Endothelial cell of umbilical vein (primary cell): ENCODE measurements at regions not wholly inside any gene's neighbourhood (a gene's known extent, or its start where the extent isn't known, plus 50 kb on each side); places are given as distances from the start of the nearest gene placed in this dataset.

ENCODE experiments used
- BruUV-seq: library from RNA; stranded (reverse); fragments of 400-500 nt; replicated peaks from 2 replicates; lab custom pipeline; 2021; lab: Mats Ljungman, UMichigan
- CTCF ChIA-PET: fragments of 300-600, 350-600 bp; sonication (Branson Sonifier 250); formaldehyde crosslinking; loops from one replicate; lab custom pipeline; 2021; ENCODE audit warnings: antibody characterized with exemption, inconsistent platforms; lab: Charles Lee
- POLR2A ChIA-PET: fragments of 300-600, 350-600 bp; sonication (Branson Sonifier 250); formaldehyde crosslinking; loops from one replicate; lab custom pipeline; 2021; ENCODE audit warnings: antibody characterized with exemption, inconsistent platforms; lab: Charles Lee
- DNase-seq: peaks from one replicate; pipeline ENCODE4 v3.0.0-alpha.2; 2011; ENCODE audit warnings: low read depth, low spot score
- FAIRE-seq: peaks from 2 replicates; lab custom pipeline; 2011; peaks lifted over from hg19 to GRCh38; lab: Jason Lieb, UNC
- H2AFZ ChIP-seq: 2 replicates; pipeline ENCODE4 v1.6.0; 2012; ENCODE audit warnings: low read depth, low read length, control low read depth, inconsistent platforms
- H3K27ac ChIP-seq: 2 replicates; pipeline ENCODE4 v1.5.1; 2011; ENCODE audit warnings: low read depth, mild to moderate bottlenecking, control low read depth, low read length, moderate library complexity; ENCODE audit not compliant: insufficient read depth
- H3K27me3 ChIP-seq, 2 experiments: 2 replicates each; pipeline versions ENCODE4 v1.6.0 to v1.6.1; 2011; ENCODE audit warnings: low read length in 2 of 2, mixed read lengths in 1 of 2; ENCODE audit not compliant: control insufficient read depth in 2 of 2, insufficient read depth in 2 of 2
- H3K36me3 ChIP-seq, 2 experiments: 2 replicates in 1 of 2; 3 replicates in 1 of 2; pipeline ENCODE4 v1.5.1; 2011; ENCODE audit warnings: low read length in 2 of 2, mild to moderate bottlenecking in 1 of 2, moderate library complexity in 1 of 2; ENCODE audit not compliant: control insufficient read depth in 2 of 2, insufficient read depth in 2 of 2; ENCODE audit errors: extremely low read depth in 1 of 2
- H3K4me1 ChIP-seq: 3 replicates; pipeline ENCODE4 v1.5.1; 2011; ENCODE audit warnings: mild to moderate bottlenecking, low read length; ENCODE audit not compliant: control insufficient read depth, insufficient read depth; ENCODE audit errors: extremely low read depth
- H3K4me2 ChIP-seq: 2 replicates; pipeline ENCODE4 v1.6.1; 2011; ENCODE audit warnings: low read length, control low read depth, mixed read lengths; ENCODE audit not compliant: insufficient read depth
- H3K4me3 ChIP-seq, 3 experiments: fragments of 200-600 bp in 1 of 3; sonication (generic), shearing (Covaris generic) in 1 of 3; replicated peaks in 1 of 3; 2 replicates each; pipeline ENCODE4 v1.5.1; 2011 to 2016; ENCODE audit warnings: control low read depth in 3 of 3, low read length in 3 of 3, mild to moderate bottlenecking in 2 of 3, inconsistent platforms in 1 of 3, low read depth in 1 of 3, moderate library complexity in 1 of 3; ENCODE audit not compliant: insufficient read depth in 1 of 3
- H3K79me2 ChIP-seq: 2 replicates; pipeline ENCODE4 v1.6.0; 2012; ENCODE audit warnings: low read length, inconsistent platforms; ENCODE audit not compliant: control insufficient read depth, insufficient read depth
- H3K9ac ChIP-seq: replicated peaks from 2 replicates; pipeline ENCODE3; 2011; ENCODE audit warnings: low read length, control low read depth; ENCODE audit not compliant: insufficient read depth; ENCODE audit errors: extremely low read depth
- H3K9me1 ChIP-seq: replicated peaks from 3 replicates; pipeline ENCODE4 v1.6.0; 2011; ENCODE audit warnings: mild to moderate bottlenecking, low read length; ENCODE audit not compliant: control insufficient read depth, insufficient read depth; ENCODE audit errors: extremely low read depth
- H3K9me3 ChIP-seq: replicated peaks from 2 replicates; pipeline ENCODE4 v1.5.1; 2012; ENCODE audit warnings: low read length, inconsistent platforms; ENCODE audit not compliant: control insufficient read depth, insufficient read depth
- H4K20me1 ChIP-seq: replicated peaks from 2 replicates; pipeline ENCODE3; 2011; ENCODE audit warnings: mild to moderate bottlenecking, low read length; ENCODE audit not compliant: control insufficient read depth, insufficient read depth; ENCODE audit errors: extremely low read depth
- EZH2 ChIP-seq: IDR thresholded peaks from 2 replicates; pipeline ENCODE4 v1.6.1; 2012; ENCODE audit warnings: borderline replicate concordance, low read depth, mild to moderate bottlenecking, moderate library complexity, low read length, inconsistent platforms; ENCODE audit not compliant: severe bottlenecking
- FOS ChIP-seq: IDR thresholded peaks from 2 replicates; pipeline ENCODE4 v1.6.1; 2011; ENCODE audit warnings: mild to moderate bottlenecking, low read length, moderate library complexity, borderline replicate concordance; ENCODE audit not compliant: insufficient read depth
- GATA2 ChIP-seq: IDR thresholded peaks from 2 replicates; pipeline ENCODE4 v1.7.0; 2011; ENCODE audit warnings: low read depth, mild to moderate bottlenecking, moderate library complexity, mixed read lengths, low read length; ENCODE audit not compliant: insufficient read length, insufficient read depth
- JUN ChIP-seq: IDR thresholded peaks from 2 replicates; pipeline ENCODE4 v1.6.1; 2011; ENCODE audit warnings: borderline replicate concordance, low read depth; ENCODE audit not compliant: insufficient read length, insufficient read depth
- MYC ChIP-seq: IDR thresholded peaks from one replicate; pipeline ENCODE4 v1.6.1; 2011; ENCODE audit warnings: mild to moderate bottlenecking, low read depth, low read length
- POLR2A ChIP-seq: IDR thresholded peaks from 2 replicates; pipeline ENCODE4 v1.6.1; 2012; ENCODE audit warnings: low read depth, mild to moderate bottlenecking, control low read depth, low read length
- POLR2AphosphoS5 ChIP-seq: IDR thresholded peaks from 2 replicates; pipeline ENCODE4 v1.6.1; 2012; ENCODE audit warnings: low read depth, mild to moderate bottlenecking, control low read depth, low read length, moderate library complexity; ENCODE audit not compliant: insufficient read depth
- dilution Hi-C: fragments of 300-500 bp; cut with MboI; formaldehyde crosslinking; loops from one replicate; pipeline ENCODE4 v1.15.0; 2019; ENCODE audit warnings: low sequenced_read_pairs; ENCODE audit not compliant: extremely low pct_ligation_motif_present
- intact Hi-C: fragments of 100-400 bp; cut with micrococcal nuclease; formaldehyde crosslinking; loops from one replicate; pipeline ENCODE4 v1.10.0; 2022
- TF ChIP-seq, protein P1 (sequence below): IDR thresholded peaks from 2 replicates; pipeline ENCODE4 v1.6.1; 2011; ENCODE audit not compliant: insufficient read depth, insufficient read length
- TF ChIP-seq, protein P2 (sequence below), 2 donors: IDR thresholded peaks; 1 replicate in 1 of 2; 2 replicates in 1 of 2; pipeline ENCODE4 v1.5.1; 2011; ENCODE audit warnings: low read length in 2 of 2, mild to moderate bottlenecking in 2 of 2, moderate library complexity in 2 of 2, control low read depth in 1 of 2, inconsistent platforms in 1 of 2, low read depth in 1 of 2; ENCODE audit not compliant: insufficient read depth in 1 of 2; ENCODE audit errors: extremely low read depth in 1 of 2

DNA sequence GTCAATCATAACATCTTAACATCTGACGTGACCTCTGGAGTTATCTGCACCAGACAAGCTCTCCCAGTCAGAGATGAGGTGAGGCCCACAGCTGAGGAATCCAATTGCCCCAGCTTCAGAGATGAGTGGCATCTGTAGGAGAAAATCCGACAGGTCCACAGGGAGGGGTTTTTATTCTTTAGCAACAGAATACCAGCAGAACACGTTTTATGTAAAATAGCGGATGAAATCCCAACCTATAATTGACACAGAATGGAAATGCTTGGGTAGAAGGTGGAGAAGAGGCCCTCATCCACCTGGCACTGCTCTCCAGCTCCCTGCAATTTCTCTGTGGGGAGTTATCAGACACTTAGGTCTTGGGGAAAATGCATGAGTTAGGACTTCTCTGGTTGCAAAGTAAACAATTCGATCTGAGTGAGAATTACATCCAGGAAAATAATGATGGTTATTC, 144.2 kb upstream of the NRP1 start:
- H3K9ac ChIP-seq: no peak overlapping the region
- no peaks in the 10 kb centered on the region for H4K20me1 ChIP-seq
- H3K9me3 ChIP-seq: no peaks in the 10 kb centered on the region
- CTCF ChIA-PET: interaction anchor here (1.6 kb wide), 1 partner anchor 16 kb away, joined by 3 read pairs; no protein-coding TSS in a partner anchor
- H3K9me1 ChIP-seq: no peaks in the 10 kb centered on the region
- no peaks in the 10 kb centered on the region for H3K36me3 ChIP-seq
- H3K27ac ChIP-seq: no peak overlapping the region
- DNase-seq (no peak), FAIRE-seq (no peak)
- no TSS peak for BruUV-seq
- dilution Hi-C loops (no loop called here), intact Hi-C loops (no loop called here)
- peaks cover 0 to 4% of the 10 kb centered on the region in 2 experiments for H3K27me3 ChIP-seq
- H2AFZ ChIP-seq: no peak overlapping the region
- TF ChIP-seq, protein P1, sequence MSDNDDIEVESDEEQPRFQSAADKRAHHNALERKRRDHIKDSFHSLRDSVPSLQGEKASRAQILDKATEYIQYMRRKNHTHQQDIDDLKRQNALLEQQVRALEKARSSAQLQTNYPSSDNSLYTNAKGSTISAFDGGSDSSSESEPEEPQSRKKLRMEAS: no peak
- TF ChIP-seq, protein P2, sequence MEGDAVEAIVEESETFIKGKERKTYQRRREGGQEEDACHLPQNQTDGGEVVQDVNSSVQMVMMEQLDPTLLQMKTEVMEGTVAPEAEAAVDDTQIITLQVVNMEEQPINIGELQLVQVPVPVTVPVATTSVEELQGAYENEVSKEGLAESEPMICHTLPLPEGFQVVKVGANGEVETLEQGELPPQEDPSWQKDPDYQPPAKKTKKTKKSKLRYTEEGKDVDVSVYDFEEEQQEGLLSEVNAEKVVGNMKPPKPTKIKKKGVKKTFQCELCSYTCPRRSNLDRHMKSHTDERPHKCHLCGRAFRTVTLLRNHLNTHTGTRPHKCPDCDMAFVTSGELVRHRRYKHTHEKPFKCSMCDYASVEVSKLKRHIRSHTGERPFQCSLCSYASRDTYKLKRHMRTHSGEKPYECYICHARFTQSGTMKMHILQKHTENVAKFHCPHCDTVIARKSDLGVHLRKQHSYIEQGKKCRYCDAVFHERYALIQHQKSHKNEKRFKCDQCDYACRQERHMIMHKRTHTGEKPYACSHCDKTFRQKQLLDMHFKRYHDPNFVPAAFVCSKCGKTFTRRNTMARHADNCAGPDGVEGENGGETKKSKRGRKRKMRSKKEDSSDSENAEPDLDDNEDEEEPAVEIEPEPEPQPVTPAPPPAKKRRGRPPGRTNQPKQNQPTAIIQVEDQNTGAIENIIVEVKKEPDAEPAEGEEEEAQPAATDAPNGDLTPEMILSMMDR (IDR thresholded peaks at IDR 0.05; ENCODE audit: extremely low read depth in 1 of 2, insufficient read depth in 1 of 2, low read depth in 1 of 2, low read length in 2 of 2): no peak
- no peak overlapping the region for H3K4me2 ChIP-seq
- H3K4me1 ChIP-seq: no peaks in the 10 kb centered on the region
- POLR2A ChIA-PET: no interaction called here
- no peaks in the 10 kb centered on the region for H3K79me2 ChIP-seq
- no peak overlapping the region for H3K4me3 ChIP-seq

DNA sequence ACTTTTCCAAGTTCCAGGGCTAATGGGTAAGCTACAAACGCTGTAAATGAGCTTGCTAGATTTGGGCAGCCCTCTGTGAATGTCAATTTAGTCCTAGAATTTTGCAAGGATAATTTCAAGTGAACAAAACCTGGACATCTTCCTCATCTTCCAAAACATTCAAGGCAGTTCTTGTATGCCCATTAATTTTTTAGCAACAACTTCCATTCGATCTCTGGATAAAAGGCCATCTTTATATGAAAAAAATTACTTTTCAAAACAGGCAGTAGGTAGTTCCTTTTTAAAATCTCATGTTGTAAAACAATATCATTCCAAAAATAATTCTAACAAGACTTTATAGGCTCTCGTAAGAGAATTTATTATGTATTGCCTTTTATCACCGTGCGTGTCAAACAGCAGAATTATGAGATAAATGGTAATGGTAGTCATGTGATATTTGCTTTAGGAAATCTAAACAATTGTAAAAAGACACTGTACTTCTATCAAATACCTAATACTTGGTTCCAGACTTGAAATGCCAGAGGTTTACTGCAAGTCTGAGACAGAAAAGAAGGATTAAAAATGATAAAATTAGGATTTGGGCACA, 143.7 kb upstream of the NRP1 start:
- no peaks in the 10 kb centered on the region for H4K20me1 ChIP-seq
- dilution Hi-C loops (no loop called here), intact Hi-C loops (no loop called here)
- no peak overlapping the region for H3K4me3 ChIP-seq
- no peaks in the 10 kb centered on the region for H3K9me3 ChIP-seq
- peaks cover under 1 to 4% of the 10 kb centered on the region in 2 experiments for H3K27me3 ChIP-seq
- H3K4me2 ChIP-seq: no peak overlapping the region
- ChIA-PET POLR2A (no interaction called here), CTCF (interaction anchor here (1.6 kb wide), 1 partner anchor 15 kb away, joined by 3 read pairs; no protein-coding TSS in a partner anchor)
- BruUV-seq: no TSS peak
- FAIRE-seq (no peak), DNase-seq (no peak)
- H3K36me3 ChIP-seq: no peaks in the 10 kb centered on the region
- H3K4me1 ChIP-seq: no peaks in the 10 kb centered on the region
- no peak overlapping the region for H2AFZ ChIP-seq
- no peak overlapping the region for H3K9ac ChIP-seq
- no peaks in the 10 kb centered on the region for H3K9me1 ChIP-seq
- TF ChIP-seq, protein P1: no peak
- TF ChIP-seq GATA2 (no peak), POLR2A (no peak), JUN (no peak), EZH2 (no peak), FOS (no peak), MYC (no peak), POLR2AphosphoS5 (no peak)
- TF ChIP-seq, protein P2 (IDR thresholded peaks at IDR 0.05; ENCODE audit: extremely low read depth in 1 of 2, insufficient read depth in 1 of 2, low read depth in 1 of 2, low read length in 2 of 2): no peak
- H3K27ac ChIP-seq: no peak overlapping the region
- no peaks in the 10 kb centered on the region for H3K79me2 ChIP-seq
